ENCODE measurements at regions not wholly inside any gene's neighbourhood (a gene's known extent, or its start where the extent isn't known, plus 50 kb on each side); places are given as distances from the start of the nearest gene placed in this dataset.

DNA sequence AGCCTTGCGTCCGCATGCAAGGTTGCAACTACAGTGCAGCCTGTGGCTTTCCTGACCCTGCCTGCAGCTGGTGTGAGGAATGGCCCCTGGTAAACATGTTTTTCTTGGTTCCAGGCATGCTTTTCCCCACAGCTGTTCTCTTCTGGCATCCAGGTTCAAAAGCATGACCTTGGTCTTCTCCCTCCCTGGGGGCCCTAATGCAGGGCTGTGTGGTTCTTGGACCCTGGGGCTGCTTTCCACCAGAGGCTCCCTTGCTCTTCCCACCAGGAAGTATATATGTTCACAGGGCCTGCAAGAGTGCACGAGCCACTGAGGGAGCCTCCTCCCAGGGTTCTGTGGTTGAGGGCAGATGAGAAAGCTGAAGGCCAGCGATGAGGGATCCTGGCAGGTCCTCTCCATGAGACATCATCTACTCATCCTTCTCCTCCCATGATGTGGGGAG lies 125.9 kb downstream of the BCL2L11 start:
- no peak overlapping the region for H3K9ac ChIP-seq (ENCODE audit: low read length)
- intact Hi-C loops (cut with micrococcal nuclease): no loop called here
- no TSS peak for BruUV-seq (replicated peaks)

More for the DNA sequence above, 125.9 kb downstream of the BCL2L11 start:
- Histone ChIP-seq H3K36me3 (ENCODE audit: control insufficient read depth in 1 of 2, insufficient read depth in 2 of 2, low read length in 2 of 2) (peaks cover 0 to 3% of the 10 kb centered on the region in 2 experiments; a peak in 1 of 4 replicates), H3K4me2 (ENCODE audit: low read length) (no peak overlapping the region), H3K4me3 (replicated peaks in 1 of 2; ENCODE audit: low read depth in 1 of 2, low read length in 2 of 2) (no peak overlapping the region), H3K79me2 (ENCODE audit: insufficient read depth, low read length) (no peaks in the 10 kb centered on the region), H3K27me3 (ENCODE audit: insufficient read depth, low read length) (no peaks in the 10 kb centered on the region), H3K9me2 (ENCODE audit: insufficient read depth) (0 out of 2 replicates have a peak, but pooled peaks cover 2% of the 10 kb centered on the region), H3K4me1 (ENCODE audit: control insufficient read depth in 1 of 2, insufficient read depth in 2 of 2, low read length in 2 of 2) (no peaks in the 10 kb centered on the region), H2AFZ (ENCODE audit: low read depth, low read length, poor library complexity, severe bottlenecking) (no peak overlapping the region), H3K9me3 (ENCODE audit: control insufficient read depth in 1 of 2, insufficient read depth in 1 of 2, low read depth in 1 of 2, low read length in 2 of 2) (no peaks in the 10 kb centered on the region), H4K20me1 (ENCODE audit: insufficient read depth) (no peaks in the 10 kb centered on the region), H3K27ac (ENCODE audit: low read depth, low read length) (no peak overlapping the region)
- DNase-seq (ENCODE audit: low read depth, low spot score): no peak
- TF ChIP-seq, protein P1, sequence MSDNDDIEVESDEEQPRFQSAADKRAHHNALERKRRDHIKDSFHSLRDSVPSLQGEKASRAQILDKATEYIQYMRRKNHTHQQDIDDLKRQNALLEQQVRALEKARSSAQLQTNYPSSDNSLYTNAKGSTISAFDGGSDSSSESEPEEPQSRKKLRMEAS (IDR thresholded peaks at IDR 0.05): no peak
- TF ChIP-seq, protein P2, sequence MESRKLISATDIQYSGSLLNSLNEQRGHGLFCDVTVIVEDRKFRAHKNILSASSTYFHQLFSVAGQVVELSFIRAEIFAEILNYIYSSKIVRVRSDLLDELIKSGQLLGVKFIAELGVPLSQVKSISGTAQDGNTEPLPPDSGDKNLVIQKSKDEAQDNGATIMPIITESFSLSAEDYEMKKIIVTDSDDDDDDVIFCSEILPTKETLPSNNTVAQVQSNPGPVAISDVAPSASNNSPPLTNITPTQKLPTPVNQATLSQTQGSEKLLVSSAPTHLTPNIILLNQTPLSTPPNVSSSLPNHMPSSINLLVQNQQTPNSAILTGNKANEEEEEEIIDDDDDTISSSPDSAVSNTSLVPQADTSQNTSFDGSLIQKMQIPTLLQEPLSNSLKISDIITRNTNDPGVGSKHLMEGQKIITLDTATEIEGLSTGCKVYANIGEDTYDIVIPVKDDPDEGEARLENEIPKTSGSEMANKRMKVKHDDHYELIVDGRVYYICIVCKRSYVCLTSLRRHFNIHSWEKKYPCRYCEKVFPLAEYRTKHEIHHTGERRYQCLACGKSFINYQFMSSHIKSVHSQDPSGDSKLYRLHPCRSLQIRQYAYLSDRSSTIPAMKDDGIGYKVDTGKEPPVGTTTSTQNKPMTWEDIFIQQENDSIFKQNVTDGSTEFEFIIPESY (IDR thresholded peaks at IDR 0.05; ENCODE audit: extremely low read depth, insufficient replicate concordance, low read length): no peak
- TF ChIP-seq, protein P3, sequence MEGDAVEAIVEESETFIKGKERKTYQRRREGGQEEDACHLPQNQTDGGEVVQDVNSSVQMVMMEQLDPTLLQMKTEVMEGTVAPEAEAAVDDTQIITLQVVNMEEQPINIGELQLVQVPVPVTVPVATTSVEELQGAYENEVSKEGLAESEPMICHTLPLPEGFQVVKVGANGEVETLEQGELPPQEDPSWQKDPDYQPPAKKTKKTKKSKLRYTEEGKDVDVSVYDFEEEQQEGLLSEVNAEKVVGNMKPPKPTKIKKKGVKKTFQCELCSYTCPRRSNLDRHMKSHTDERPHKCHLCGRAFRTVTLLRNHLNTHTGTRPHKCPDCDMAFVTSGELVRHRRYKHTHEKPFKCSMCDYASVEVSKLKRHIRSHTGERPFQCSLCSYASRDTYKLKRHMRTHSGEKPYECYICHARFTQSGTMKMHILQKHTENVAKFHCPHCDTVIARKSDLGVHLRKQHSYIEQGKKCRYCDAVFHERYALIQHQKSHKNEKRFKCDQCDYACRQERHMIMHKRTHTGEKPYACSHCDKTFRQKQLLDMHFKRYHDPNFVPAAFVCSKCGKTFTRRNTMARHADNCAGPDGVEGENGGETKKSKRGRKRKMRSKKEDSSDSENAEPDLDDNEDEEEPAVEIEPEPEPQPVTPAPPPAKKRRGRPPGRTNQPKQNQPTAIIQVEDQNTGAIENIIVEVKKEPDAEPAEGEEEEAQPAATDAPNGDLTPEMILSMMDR (IDR thresholded peaks at IDR 0.05 in 2 of 3, conservative IDR thresholded peaks at IDR 0.05 in 1 of 3; ENCODE audit: borderline replicate concordance in 1 of 3, insufficient read depth in 1 of 3, low read depth in 2 of 3, low read length in 2 of 3): no peak
- TF ChIP-seq EGR1 (IDR thresholded peaks at IDR 0.05; ENCODE audit: low read depth) (no peak), ZNF274 (IDR thresholded peaks at IDR 0.05; ENCODE audit: low read depth, low read length) (no peak), SIN3A (IDR thresholded peaks at IDR 0.05; ENCODE audit: low read depth) (no peak), POLR2AphosphoS5 (IDR thresholded peaks at IDR 0.05; ENCODE audit: low read depth, low read length) (no peak), ZFX (IDR thresholded peaks at IDR 0.05) (no peak), EZH2 (IDR thresholded peaks at IDR 0.05) (no peak), FOSL1 (IDR thresholded peaks at IDR 0.05; ENCODE audit: low read depth) (no peak)
- TF ChIP-seq, protein P4, sequence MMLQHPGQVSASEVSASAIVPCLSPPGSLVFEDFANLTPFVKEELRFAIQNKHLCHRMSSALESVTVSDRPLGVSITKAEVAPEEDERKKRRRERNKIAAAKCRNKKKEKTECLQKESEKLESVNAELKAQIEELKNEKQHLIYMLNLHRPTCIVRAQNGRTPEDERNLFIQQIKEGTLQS (IDR thresholded peaks at IDR 0.05): no peak
- ChIA-PET POLR2A (no interaction called here), CTCF (no interaction called here), RAD21 (ENCODE audit: low non-redundant PET in 1 of 2, low total read pairs in 2 of 2, uncharacterized antibody in 2 of 2, unreplicated experiment in 2 of 2) (no interaction called here)
- ATAC-seq: no peak

All from HCT116 (cell line).